AG04450 (cell line): ENCODE measurements at regions not wholly inside any gene's neighbourhood (a gene's known extent, or its start where the extent isn't known, plus 50 kb on each side); places are given as distances from the start of the nearest gene placed in this dataset.

ENCODE experiments used
- CTCF ChIA-PET: fragments of 300-600, 350-600 bp; formaldehyde crosslinking; extraction: SDS; loops from one replicate; lab custom pipeline; 2022; ENCODE audit warnings: antibody characterized with exemption, inconsistent platforms; lab: Charles Lee
- POLR2A ChIA-PET: fragments of 350-600 bp; formaldehyde crosslinking; extraction: SDS; loops from one replicate; lab custom pipeline; 2021; ENCODE audit warnings: antibody characterized with exemption, inconsistent platforms; lab: Yijun Ruan, JAX
- DNase-seq: peaks from one replicate; pipeline ENCODE4 v3.0.0-alpha.2; 2011; ENCODE audit warnings: low read depth, low spot score
- H3K27ac ChIP-seq: one replicate; pipeline ENCODE4 v1.5.1; 2012; ENCODE audit warnings: low read depth, low read length, control low read depth
- H3K27me3 ChIP-seq: one replicate; pipeline ENCODE4 v1.6.0; 2012; ENCODE audit warnings: low read length; ENCODE audit not compliant: control insufficient read depth, insufficient read depth
- H3K4me3 ChIP-seq: 2 replicates; pipeline ENCODE4 v1.5.1; 2011; ENCODE audit warnings: mild to moderate bottlenecking, low read depth, low read length, control low read depth
- H3K9me3 ChIP-seq: 2 replicates; pipeline ENCODE4 v1.5.1; 2012; ENCODE audit warnings: low read length; ENCODE audit not compliant: control insufficient read depth, insufficient read depth
- TF ChIP-seq, protein P1 (sequence below): IDR thresholded peaks from 2 replicates; pipeline ENCODE4 v1.5.1; 2011; ENCODE audit warnings: low read depth, low read length, control low read depth, inconsistent platforms

DNA sequence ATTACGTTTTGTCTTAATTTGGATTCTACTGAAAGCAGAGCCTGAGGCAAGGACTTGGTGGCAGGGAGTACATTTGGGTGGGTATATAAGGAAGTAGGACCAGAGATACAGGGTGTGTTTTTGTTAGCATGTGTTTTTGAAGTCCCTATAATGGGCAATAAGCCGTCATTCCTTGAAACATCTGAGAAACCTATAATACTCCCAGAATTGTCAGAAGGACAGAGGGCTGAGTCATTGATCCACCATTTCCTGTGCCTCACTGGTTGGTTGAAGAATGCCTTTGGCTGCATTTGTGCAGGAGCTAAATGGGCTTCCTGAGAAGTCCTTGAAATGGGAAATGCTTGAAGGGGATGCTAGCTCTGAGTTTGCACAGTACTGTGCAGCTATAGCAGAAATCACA lies 281.8 kb upstream of the ZEB2 start:
- Histone ChIP-seq H3K4me3 (no peak overlapping the region), H3K27me3 (no peaks in the 10 kb centered on the region), H3K27ac (no peak overlapping the region), H3K9me3 (no peaks in the 10 kb centered on the region)
- CTCF ChIA-PET: no interaction called here
- TF ChIP-seq, protein P1, sequence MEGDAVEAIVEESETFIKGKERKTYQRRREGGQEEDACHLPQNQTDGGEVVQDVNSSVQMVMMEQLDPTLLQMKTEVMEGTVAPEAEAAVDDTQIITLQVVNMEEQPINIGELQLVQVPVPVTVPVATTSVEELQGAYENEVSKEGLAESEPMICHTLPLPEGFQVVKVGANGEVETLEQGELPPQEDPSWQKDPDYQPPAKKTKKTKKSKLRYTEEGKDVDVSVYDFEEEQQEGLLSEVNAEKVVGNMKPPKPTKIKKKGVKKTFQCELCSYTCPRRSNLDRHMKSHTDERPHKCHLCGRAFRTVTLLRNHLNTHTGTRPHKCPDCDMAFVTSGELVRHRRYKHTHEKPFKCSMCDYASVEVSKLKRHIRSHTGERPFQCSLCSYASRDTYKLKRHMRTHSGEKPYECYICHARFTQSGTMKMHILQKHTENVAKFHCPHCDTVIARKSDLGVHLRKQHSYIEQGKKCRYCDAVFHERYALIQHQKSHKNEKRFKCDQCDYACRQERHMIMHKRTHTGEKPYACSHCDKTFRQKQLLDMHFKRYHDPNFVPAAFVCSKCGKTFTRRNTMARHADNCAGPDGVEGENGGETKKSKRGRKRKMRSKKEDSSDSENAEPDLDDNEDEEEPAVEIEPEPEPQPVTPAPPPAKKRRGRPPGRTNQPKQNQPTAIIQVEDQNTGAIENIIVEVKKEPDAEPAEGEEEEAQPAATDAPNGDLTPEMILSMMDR: no peak
- DNase-seq: peak; percentile 34
- POLR2A ChIA-PET: no interaction called here

DNA sequence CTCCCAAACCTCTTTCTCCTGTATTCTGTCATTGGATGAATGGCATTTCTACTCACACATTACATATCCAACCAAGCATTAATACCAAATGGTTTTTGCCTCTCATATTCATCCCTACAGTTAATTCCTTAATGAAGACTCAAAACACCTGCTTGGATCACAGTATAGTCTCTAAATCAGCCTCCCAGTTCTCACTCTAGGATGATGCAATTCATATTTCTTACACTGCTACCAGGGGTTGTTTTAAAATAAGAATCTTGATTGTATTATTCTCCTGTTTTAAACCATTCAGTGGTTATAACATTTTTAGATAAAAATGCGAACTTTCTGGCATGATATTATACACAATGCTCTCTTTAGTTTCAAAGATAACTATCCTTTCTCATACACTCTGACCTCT lies 281.4 kb upstream of the ZEB2 start:
- ChIA-PET POLR2A (no interaction called here), CTCF (interaction anchor here (1.2 kb wide), 1 partner anchor 951 kb away, joined by 4 read pairs; no protein-coding TSS in a partner anchor)
- Histone ChIP-seq H3K9me3 (no peaks in the 10 kb centered on the region), H3K27me3 (no peaks in the 10 kb centered on the region), H3K4me3 (no peak overlapping the region), H3K27ac (no peak overlapping the region)
- TF ChIP-seq, protein P1: no peak
- DNase-seq: no peak

DNA sequence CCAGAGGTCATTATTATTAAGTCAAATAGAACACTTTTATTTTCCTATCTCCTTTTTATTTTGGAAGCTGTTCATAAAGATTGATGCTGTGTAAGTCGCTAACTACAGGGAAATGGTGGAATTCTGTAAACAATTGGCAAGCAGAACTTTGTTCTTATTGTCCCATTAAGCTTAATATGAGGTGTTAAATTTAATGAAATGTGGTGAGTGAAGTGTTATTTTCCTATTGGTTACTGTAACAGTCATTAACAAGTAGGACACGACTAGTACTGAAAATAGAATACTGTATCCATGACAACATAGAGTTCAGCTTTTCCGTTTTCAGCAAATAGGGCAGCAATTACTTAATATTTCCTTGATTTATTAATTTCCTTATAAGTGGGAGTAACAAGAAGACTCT lies 279.1 kb upstream of the ZEB2 start:
- H3K9me3 ChIP-seq: no peaks in the 10 kb centered on the region
- H3K27me3 ChIP-seq: no peaks in the 10 kb centered on the region
- ChIA-PET POLR2A (no interaction called here), CTCF (no interaction called here)
- TF ChIP-seq, protein P1: no peak
- DNase-seq: no peak
- H3K4me3 ChIP-seq: no peak overlapping the region
- no peak overlapping the region for H3K27ac ChIP-seq

DNA sequence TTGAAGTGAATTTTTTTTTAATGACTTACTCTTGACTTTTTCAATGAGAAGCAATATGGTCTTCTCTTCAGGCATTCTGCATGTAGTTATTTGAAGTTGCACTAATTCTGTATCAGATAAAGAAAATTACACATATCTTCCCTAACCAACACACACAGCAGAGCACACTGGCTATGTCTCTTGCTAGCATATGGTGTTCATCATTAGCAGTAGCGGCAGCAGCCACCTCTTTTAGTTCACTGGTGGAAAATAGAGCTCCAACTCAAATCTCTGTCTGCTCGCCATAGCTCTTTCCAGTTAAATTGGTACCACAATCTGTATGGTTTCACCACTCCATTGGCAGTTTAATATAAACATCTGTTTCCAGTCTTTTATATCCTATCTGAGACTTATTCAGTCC lies 278.1 kb upstream of the ZEB2 start:
- Histone ChIP-seq H3K27ac (no peak overlapping the region), H3K27me3 (no peaks in the 10 kb centered on the region), H3K4me3 (no peak overlapping the region), H3K9me3 (no peaks in the 10 kb centered on the region)
- POLR2A ChIA-PET: no interaction called here
- DNase-seq: no peak
- CTCF ChIA-PET: interaction anchor here (0.6 kb wide), 1 partner anchor 166 kb away, joined by 3 read pairs; no protein-coding TSS in a partner anchor
- TF ChIP-seq, protein P1: no peak

DNA sequence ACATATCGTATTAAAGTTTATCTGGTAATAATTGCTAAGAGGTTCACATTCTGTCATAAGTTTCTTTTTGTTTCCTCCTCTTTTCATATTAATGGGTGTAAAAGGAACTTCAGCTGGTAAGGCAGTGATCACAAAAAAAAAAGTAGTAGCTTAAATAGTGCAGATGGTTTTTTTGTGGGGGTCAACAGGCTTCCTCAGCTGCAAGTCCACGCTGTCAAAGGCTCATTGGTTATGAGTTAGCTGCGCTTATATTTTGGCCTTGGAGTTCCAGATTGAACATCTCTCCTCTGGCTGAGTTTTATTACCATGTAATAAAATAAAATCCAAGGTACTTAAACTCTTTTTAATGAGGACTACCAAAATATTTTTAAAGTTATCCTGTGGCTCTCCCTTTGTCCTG lies 277.0 kb upstream of the ZEB2 start:
- POLR2A ChIA-PET: no interaction called here
- TF ChIP-seq, protein P1: no peak
- Histone ChIP-seq H3K4me3 (no peak overlapping the region), H3K27ac (no peak overlapping the region), H3K27me3 (no peaks in the 10 kb centered on the region), H3K9me3 (no peaks in the 10 kb centered on the region)
- DNase-seq: no peak
- CTCF ChIA-PET: no interaction called here
